GM18873 (cell line): ENCODE measurements at regions not wholly inside any gene's neighbourhood (a gene's known extent, or its start where the extent isn't known, plus 50 kb on each side); places are given as distances from the start of the nearest gene placed in this dataset.

Experiments used
- ATAC-seq: cut with Tn5 transposase; IDR thresholded peaks from one replicate; pipeline ENCODE4 v1.9.1; 2021; ENCODE audit warnings: mild to moderate bottlenecking, moderate library complexity, moderate number of reproducible peaks; ENCODE audit not compliant: unreplicated experiment, low FRiP score

GRCh38 chr2:145228506-145228905 lies 708.6 kb upstream of the ZEB2 start:
- no peak for ATAC-seq

GRCh38 chr2:145226901-145227300 lies 707.0 kb upstream of the ZEB2 start:
- ATAC-seq = no peak

- no peak for ATAC-seq
Observed at GRCh38 chr2:145221516-145221915, 701.6 kb upstream of the ZEB2 start.

GRCh38 chr2:145221032-145221431 lies 701.1 kb upstream of the ZEB2 start:
- no peak for ATAC-seq

- no peak for ATAC-seq
Observed at GRCh38 chr2:145220496-145220895, 700.6 kb upstream of the ZEB2 start.

GRCh38 chr2:145207884-145208283 lies 688.0 kb upstream of the ZEB2 start:
- no peak for ATAC-seq

GRCh38 chr2:145206496-145207281 lies 686.8 kb upstream of the ZEB2 start:
- ATAC-seq = no peak

- no peak for ATAC-seq
Observed at GRCh38 chr2:145203891-145204290, 684.0 kb upstream of the ZEB2 start.

- ATAC-seq = no peak
Observed at GRCh38 chr2:145199827-145200706, 680.1 kb upstream of the ZEB2 start.

- no peak for ATAC-seq
Observed at GRCh38 chr2:145199042-145199441, 679.1 kb upstream of the ZEB2 start.

- ATAC-seq = no peak
Observed at GRCh38 chr2:145198555-145198954, 678.6 kb upstream of the ZEB2 start.

GRCh38 chr2:145197944-145198343 lies 678.0 kb upstream of the ZEB2 start:
- no peak for ATAC-seq

- ATAC-seq = no peak
Observed at GRCh38 chr2:145194673-145195072, 674.8 kb upstream of the ZEB2 start.

GRCh38 chr2:145190031-145190703 lies 670.2 kb upstream of the ZEB2 start:
- no peak for ATAC-seq

GRCh38 chr2:145186303-145186702 lies 666.4 kb upstream of the ZEB2 start:
- no peak for ATAC-seq

GRCh38 chr2:145185696-145186095 lies 665.8 kb upstream of the ZEB2 start:
- ATAC-seq = no peak

GRCh38 chr2:145184741-145185651 lies 665.1 kb upstream of the ZEB2 start:
- no peak for ATAC-seq

- no peak for ATAC-seq
Observed at GRCh38 chr2:145169285-145169684, 649.4 kb upstream of the ZEB2 start.

- ATAC-seq = no peak
Observed at GRCh38 chr2:145168091-145168490, 648.2 kb upstream of the ZEB2 start.

- ATAC-seq = no peak
Observed at GRCh38 chr2:145166731-145167302, 646.9 kb upstream of the ZEB2 start.
